Rectal smooth muscle tissue (tissue), 1 donor: ENCODE measurements at regions not wholly inside any gene's neighbourhood (a gene's known extent, or its start where the extent isn't known, plus 50 kb on each side); places are given as distances from the start of the nearest gene placed in this dataset.

Source experiments
- H3K27ac ChIP-seq: one replicate; pipeline ENCODE4 v1.7.0; 2013; ENCODE audit warnings: low read depth, low read length, inconsistent platforms
- H3K27me3 ChIP-seq: one replicate; pipeline ENCODE4 v1.7.0; 2013; ENCODE audit warnings: low read length; ENCODE audit not compliant: control insufficient read depth, insufficient read depth
- H3K36me3 ChIP-seq: one replicate; pipeline ENCODE4 v1.7.0; 2013; ENCODE audit warnings: low read length; ENCODE audit not compliant: control insufficient read depth, insufficient read depth
- H3K4me1 ChIP-seq: one replicate; pipeline ENCODE4 v1.7.0; 2013; ENCODE audit warnings: low read length; ENCODE audit not compliant: control insufficient read depth, insufficient read depth
- H3K4me3 ChIP-seq: one replicate; pipeline ENCODE4 v1.7.0; 2013; ENCODE audit warnings: low read length
- H3K9ac ChIP-seq: one replicate; pipeline ENCODE4 v1.7.0; 2013; ENCODE audit warnings: low read length

GRCh38 chr21:27258742-27259448, 292.0 kb upstream of the ADAMTS5 start:
- Histone ChIP-seq H3K4me3 (no peak overlapping the region), H3K9ac (no peak overlapping the region), H3K4me1 (no peaks in the 10 kb centered on the region), H3K36me3 (no peaks in the 10 kb centered on the region), H3K27ac (no peak overlapping the region), H3K27me3 (no peaks in the 10 kb centered on the region)

- Histone ChIP-seq H3K36me3 (no peaks in the 10 kb centered on the region), H3K9ac (no peak overlapping the region), H3K4me3 (no peak overlapping the region), H3K27me3 (no peaks in the 10 kb centered on the region), H3K4me1 (no peaks in the 10 kb centered on the region), H3K27ac (no peak overlapping the region)
Measured at GRCh38 chr21:27257908-27258556, 291.1 kb upstream of the ADAMTS5 start.

- no peak overlapping the region for H3K27ac ChIP-seq
- no peaks in the 10 kb centered on the region for H3K4me1 ChIP-seq
- H3K36me3 ChIP-seq, result no peaks in the 10 kb centered on the region
- no peak overlapping the region for H3K9ac ChIP-seq
- no peaks in the 10 kb centered on the region for H3K27me3 ChIP-seq
- no peak overlapping the region for H3K4me3 ChIP-seq
Measured at GRCh38 chr21:27257226-27257625, 290.3 kb upstream of the ADAMTS5 start.

- no peaks in the 10 kb centered on the region for H3K36me3 ChIP-seq
- H3K27ac ChIP-seq, result no peak overlapping the region
- H3K4me3 ChIP-seq, result no peak overlapping the region
- H3K4me1 ChIP-seq, result no peaks in the 10 kb centered on the region
- no peak overlapping the region for H3K9ac ChIP-seq
- H3K27me3 ChIP-seq, result no peaks in the 10 kb centered on the region
Measured at GRCh38 chr21:27251752-27252151, 284.9 kb upstream of the ADAMTS5 start.

GRCh38 chr21:27250366-27250765, 283.5 kb upstream of the ADAMTS5 start:
- Histone ChIP-seq H3K36me3 (no peaks in the 10 kb centered on the region), H3K27ac (no peak overlapping the region), H3K9ac (no peak overlapping the region), H3K27me3 (no peaks in the 10 kb centered on the region), H3K4me1 (no peaks in the 10 kb centered on the region), H3K4me3 (no peak overlapping the region)

- Histone ChIP-seq H3K36me3 (no peaks in the 10 kb centered on the region), H3K27me3 (no peaks in the 10 kb centered on the region), H3K27ac (no peak overlapping the region), H3K9ac (no peak overlapping the region), H3K4me1 (no peaks in the 10 kb centered on the region), H3K4me3 (no peak overlapping the region)
Measured at GRCh38 chr21:27248814-27249213, 281.9 kb upstream of the ADAMTS5 start.

- Histone ChIP-seq H3K36me3 (no peaks in the 10 kb centered on the region), H3K4me1 (no peaks in the 10 kb centered on the region), H3K9ac (no peak overlapping the region), H3K27ac (no peak overlapping the region), H3K27me3 (no peaks in the 10 kb centered on the region), H3K4me3 (no peak overlapping the region)
Measured at GRCh38 chr21:27246741-27247140, 279.9 kb upstream of the ADAMTS5 start.

- Histone ChIP-seq H3K4me3 (no peak overlapping the region), H3K9ac (no peak overlapping the region), H3K4me1 (no peaks in the 10 kb centered on the region), H3K27ac (no peak overlapping the region), H3K27me3 (no peaks in the 10 kb centered on the region), H3K36me3 (no peaks in the 10 kb centered on the region)
Measured at GRCh38 chr21:27244776-27245175, 277.9 kb upstream of the ADAMTS5 start.

- no peaks in the 10 kb centered on the region for H3K36me3 ChIP-seq
- no peaks in the 10 kb centered on the region for H3K4me1 ChIP-seq
- H3K27me3 ChIP-seq, result no peaks in the 10 kb centered on the region
- H3K27ac ChIP-seq, result no peak overlapping the region
- no peak overlapping the region for H3K4me3 ChIP-seq
- no peak overlapping the region for H3K9ac ChIP-seq
Measured at GRCh38 chr21:27244352-27244751, 277.5 kb upstream of the ADAMTS5 start.

GRCh38 chr21:27240839-27241238, 274.0 kb upstream of the ADAMTS5 start:
- H3K9ac ChIP-seq, result no peak overlapping the region
- no peaks in the 10 kb centered on the region for H3K27me3 ChIP-seq
- H3K4me3 ChIP-seq, result no peak overlapping the region
- no peaks in the 10 kb centered on the region for H3K4me1 ChIP-seq
- H3K27ac ChIP-seq, result no peak overlapping the region
- no peaks in the 10 kb centered on the region for H3K36me3 ChIP-seq

GRCh38 chr21:27233514-27234115, 266.7 kb upstream of the ADAMTS5 start:
- Histone ChIP-seq H3K27ac (no peak overlapping the region), H3K27me3 (no peaks in the 10 kb centered on the region), H3K4me3 (no peak overlapping the region), H3K9ac (no peak overlapping the region), H3K4me1 (no peaks in the 10 kb centered on the region), H3K36me3 (no peaks in the 10 kb centered on the region)

GRCh38 chr21:27225940-27226339, 259.1 kb upstream of the ADAMTS5 start:
- Histone ChIP-seq H3K36me3 (no peaks in the 10 kb centered on the region), H3K27ac (no peak overlapping the region), H3K27me3 (no peaks in the 10 kb centered on the region), H3K4me1 (no peaks in the 10 kb centered on the region), H3K9ac (no peak overlapping the region), H3K4me3 (no peak overlapping the region)

- no peak overlapping the region for H3K4me3 ChIP-seq
- H3K4me1 ChIP-seq, result no peaks in the 10 kb centered on the region
- H3K27ac ChIP-seq, result no peak overlapping the region
- no peak overlapping the region for H3K9ac ChIP-seq
- no peaks in the 10 kb centered on the region for H3K36me3 ChIP-seq
- H3K27me3 ChIP-seq, result no peaks in the 10 kb centered on the region
Measured at GRCh38 chr21:27225151-27225550, 258.3 kb upstream of the ADAMTS5 start.
